C4-2B (cell line): ENCODE measurements at regions not wholly inside any gene's neighbourhood (a gene's known extent, or its start where the extent isn't known, plus 50 kb on each side); places are given as distances from the start of the nearest gene placed in this dataset.

ENCODE experiments used
- ZFX ChIP-seq: fragments of 450-650 bp; IDR thresholded peaks from 2 replicates; pipeline ENCODE4 v1.6.1; 2017
- TF ChIP-seq, protein P1 (sequence below): fragments of 450-650 bp; conservative IDR thresholded peaks from 2 replicates; pipeline ENCODE4 v1.5.1; 2017; ENCODE audit warnings: mild to moderate bottlenecking

- TF ChIP-seq, protein P1, sequence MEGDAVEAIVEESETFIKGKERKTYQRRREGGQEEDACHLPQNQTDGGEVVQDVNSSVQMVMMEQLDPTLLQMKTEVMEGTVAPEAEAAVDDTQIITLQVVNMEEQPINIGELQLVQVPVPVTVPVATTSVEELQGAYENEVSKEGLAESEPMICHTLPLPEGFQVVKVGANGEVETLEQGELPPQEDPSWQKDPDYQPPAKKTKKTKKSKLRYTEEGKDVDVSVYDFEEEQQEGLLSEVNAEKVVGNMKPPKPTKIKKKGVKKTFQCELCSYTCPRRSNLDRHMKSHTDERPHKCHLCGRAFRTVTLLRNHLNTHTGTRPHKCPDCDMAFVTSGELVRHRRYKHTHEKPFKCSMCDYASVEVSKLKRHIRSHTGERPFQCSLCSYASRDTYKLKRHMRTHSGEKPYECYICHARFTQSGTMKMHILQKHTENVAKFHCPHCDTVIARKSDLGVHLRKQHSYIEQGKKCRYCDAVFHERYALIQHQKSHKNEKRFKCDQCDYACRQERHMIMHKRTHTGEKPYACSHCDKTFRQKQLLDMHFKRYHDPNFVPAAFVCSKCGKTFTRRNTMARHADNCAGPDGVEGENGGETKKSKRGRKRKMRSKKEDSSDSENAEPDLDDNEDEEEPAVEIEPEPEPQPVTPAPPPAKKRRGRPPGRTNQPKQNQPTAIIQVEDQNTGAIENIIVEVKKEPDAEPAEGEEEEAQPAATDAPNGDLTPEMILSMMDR: no peak; the same call in 1 of the 2 replicates
- TF ChIP-seq ZFX: no peak
Observed at GRCh38 chrX:146707781-146708180, 101.8 kb upstream of the CXorf51B start.
